Subcutaneous abdominal adipose tissue (tissue), 5 donors: ENCODE measurements at regions not wholly inside any gene's neighbourhood (a gene's known extent, or its start where the extent isn't known, plus 50 kb on each side); places are given as distances from the start of the nearest gene placed in this dataset.
"Not testable (repeated sequence)": the region's sequence is repeated elsewhere in the genome, so short reads cannot be mapped to it uniquely, and the experiment has no call there.

Source experiments
- H3K27ac ChIP-seq: one replicate; pipeline ENCODE4 v1.7.0; 2013; ENCODE audit warnings: low read depth, mild to moderate bottlenecking, inconsistent platforms, low read length, moderate library complexity
- H3K27me3 ChIP-seq, 5 donors: one replicate each; pipeline ENCODE4 v1.7.0; 2013; ENCODE audit warnings: low read length in 5 of 5, inconsistent platforms in 1 of 5; ENCODE audit not compliant: control insufficient read depth in 5 of 5, insufficient read depth in 4 of 5
- H3K36me3 ChIP-seq, 5 donors: one replicate each; pipeline ENCODE4 v1.7.0; 2013; ENCODE audit warnings: low read length in 5 of 5; ENCODE audit not compliant: control insufficient read depth in 5 of 5, insufficient read depth in 5 of 5
- H3K4me1 ChIP-seq, 5 donors: one replicate each; pipeline ENCODE4 v1.7.0; 2013; ENCODE audit warnings: low read length in 5 of 5, mild to moderate bottlenecking in 3 of 5, moderate library complexity in 1 of 5; ENCODE audit not compliant: control insufficient read depth in 5 of 5, insufficient read depth in 5 of 5
- H3K4me3 ChIP-seq, 5 donors: one replicate each; pipeline ENCODE4 v1.7.0; 2013; ENCODE audit warnings: low read length in 5 of 5, low read depth in 1 of 5
- H3K9ac ChIP-seq, 5 donors: one replicate each; pipeline ENCODE4 v1.7.0; 2013; ENCODE audit warnings: low read length in 5 of 5, mild to moderate bottlenecking in 4 of 5, moderate library complexity in 3 of 5
- H3K9me3 ChIP-seq, 5 donors: one replicate each; pipeline ENCODE4 v1.7.0; 2013; ENCODE audit warnings: low read length in 5 of 5; ENCODE audit not compliant: control insufficient read depth in 5 of 5
- donor health status: healthy.
- donor health status: healthy.
- donor health status: healthy.
- donor health status: healthy.
- donor health status: healthy.

- peaks cover 2 to 16% (median 12%) of the 10 kb centered on the region in 5 donors for H3K4me1 ChIP-seq
- H3K9me3 ChIP-seq = peaks cover 0 to 3% (median 0%) of the 10 kb centered on the region in 5 donors
- no peak overlapping the region for H3K27ac ChIP-seq
- H3K9ac ChIP-seq = no peak overlapping the region
- no peak overlapping the region for H3K4me3 ChIP-seq
- H3K36me3 ChIP-seq = peaks cover 0 to 2% (median 0%) of the 10 kb centered on the region in 5 donors
- peaks cover 0 to 5% (median 0%) of the 10 kb centered on the region in 5 donors for H3K27me3 ChIP-seq
Measured at GRCh38 chr7:25696571-25696970, 455.4 kb upstream of the NFE2L3 start.

GRCh38 chr7:25698451-25699113, 453.4 kb upstream of the NFE2L3 start:
- Histone ChIP-seq H3K4me1 (peaks cover 2 to 16% (median 12%) of the 10 kb centered on the region in 5 donors), H3K4me3 (no peak overlapping the region), H3K27me3 (peaks cover 0 to 5% (median 0%) of the 10 kb centered on the region in 5 donors), H3K9me3 (peaks cover 0 to 3% (median 0%) of the 10 kb centered on the region in 5 donors), H3K27ac (no peak overlapping the region), H3K36me3 (peaks cover 0 to 2% (median 0%) of the 10 kb centered on the region in 5 donors), H3K9ac (no peak overlapping the region)

- not testable (repeated sequence) for H3K4me3 ChIP-seq, H3K9ac ChIP-seq, H3K27me3 ChIP-seq, H3K9me3 ChIP-seq, H3K36me3 ChIP-seq, H3K4me1 ChIP-seq, H3K27ac ChIP-seq
Measured at GRCh38 chr7:25700141-25700540, 451.9 kb upstream of the NFE2L3 start.

- no peak overlapping the region for H3K27ac ChIP-seq
- no peak overlapping the region for H3K9ac ChIP-seq
- no peak overlapping the region for H3K4me3 ChIP-seq
- H3K9me3 ChIP-seq = no peaks in the 10 kb centered on the region
- H3K36me3 ChIP-seq = no peaks in the 10 kb centered on the region
- no peaks in the 10 kb centered on the region for H3K4me1 ChIP-seq
- H3K27me3 ChIP-seq = no peaks in the 10 kb centered on the region
Measured at GRCh38 chr7:25704413-25704812, 447.6 kb upstream of the NFE2L3 start.

GRCh38 chr7:25706764-25707163, 445.2 kb upstream of the NFE2L3 start:
- Histone ChIP-seq H3K36me3 (no peaks in the 10 kb centered on the region), H3K27ac (no peak overlapping the region)

GRCh38 chr7:25707768-25708620, 444.0 kb upstream of the NFE2L3 start:
- H3K27me3 ChIP-seq = no peaks in the 10 kb centered on the region
- H3K9me3 ChIP-seq = no peaks in the 10 kb centered on the region
- H3K4me3 ChIP-seq = no peak overlapping the region
- peaks cover 0 to 4% (median 0%) of the 10 kb centered on the region in 5 donors for H3K4me1 ChIP-seq
- H3K27ac ChIP-seq = no peak overlapping the region
- no peak overlapping the region for H3K9ac ChIP-seq
- no peaks in the 10 kb centered on the region for H3K36me3 ChIP-seq

More at GRCh38 chr7:25706764-25707163, 445.2 kb upstream of the NFE2L3 start:
- Histone ChIP-seq H3K9ac (no peak overlapping the region), H3K9me3 (no peaks in the 10 kb centered on the region), H3K27me3 (no peaks in the 10 kb centered on the region), H3K4me1 (peaks cover 0 to under 1% (median 0%) of the 10 kb centered on the region in 5 donors), H3K4me3 (no peak overlapping the region)

- no peak overlapping the region for H3K27ac ChIP-seq
Measured at GRCh38 chr7:25710959-25711358, 441.0 kb upstream of the NFE2L3 start.

GRCh38 chr7:25711940-25712339, 440.1 kb upstream of the NFE2L3 start:
- Histone ChIP-seq H3K4me3 (no peak overlapping the region), H3K27me3 (no peaks in the 10 kb centered on the region), H3K36me3 (no peaks in the 10 kb centered on the region), H3K4me1 (peaks cover 0 to 9% (median 0%) of the 10 kb centered on the region in 5 donors), H3K27ac (no peak overlapping the region), H3K9me3 (no peaks in the 10 kb centered on the region), H3K9ac (no peak overlapping the region)

More at GRCh38 chr7:25710959-25711358, 441.0 kb upstream of the NFE2L3 start:
- H3K27me3 ChIP-seq = no peaks in the 10 kb centered on the region
- H3K9me3 ChIP-seq = no peaks in the 10 kb centered on the region
- H3K36me3 ChIP-seq = no peaks in the 10 kb centered on the region
- no peak overlapping the region for H3K4me3 ChIP-seq
- no peak overlapping the region for H3K9ac ChIP-seq
- peaks cover 0 to 9% (median 0%) of the 10 kb centered on the region in 5 donors for H3K4me1 ChIP-seq

- H3K36me3 ChIP-seq = no peaks in the 10 kb centered on the region
- H3K4me1 ChIP-seq = peaks cover 0 to 9% (median 0%) of the 10 kb centered on the region in 5 donors
Measured at GRCh38 chr7:25712500-25712899, 439.5 kb upstream of the NFE2L3 start.

GRCh38 chr7:25714013-25714412, 438.0 kb upstream of the NFE2L3 start:
- Histone ChIP-seq H3K27ac (no peak overlapping the region), H3K4me3 (no peak overlapping the region), H3K4me1 (peaks cover 0 to 9% (median 0%) of the 10 kb centered on the region in 5 donors), H3K9ac (no peak overlapping the region), H3K27me3 (no peaks in the 10 kb centered on the region), H3K9me3 (no peaks in the 10 kb centered on the region), H3K36me3 (no peaks in the 10 kb centered on the region)

More at GRCh38 chr7:25712500-25712899, 439.5 kb upstream of the NFE2L3 start:
- H3K4me3 ChIP-seq = no peak overlapping the region
- no peaks in the 10 kb centered on the region for H3K27me3 ChIP-seq
- H3K9me3 ChIP-seq = no peaks in the 10 kb centered on the region
- no peak overlapping the region for H3K27ac ChIP-seq
- no peak overlapping the region for H3K9ac ChIP-seq
